ENCODE measurements at regions not wholly inside any gene's neighbourhood (a gene's known extent, or its start where the extent isn't known, plus 50 kb on each side); places are given as distances from the start of the nearest gene placed in this dataset.

GRCh38 chr19:13705928-13706447 is 58.3 kb upstream of the MRI1 start:
- H3K27ac ChIP-seq (ENCODE audit: low read length), result no peak overlapping the region
- H3K27me3 ChIP-seq (ENCODE audit: insufficient read depth, low read depth, low read length), result no peaks in the 10 kb centered on the region
- no peak overlapping the region for H2AFZ ChIP-seq (ENCODE audit: low read depth, low read length)
- no peak overlapping the region for H3K4me2 ChIP-seq (ENCODE audit: low read length)
- no peaks in the 10 kb centered on the region for H3K9me3 ChIP-seq (ENCODE audit: low read length)
- no peak for TF ChIP-seq POLR2AphosphoS5 (IDR thresholded peaks at IDR 0.05)
- no peak for TF ChIP-seq SMC3 (conservative IDR thresholded peaks at IDR 0.05; ENCODE audit: poor library complexity)
- no peak for TF ChIP-seq REST (IDR thresholded peaks at IDR 0.05; ENCODE audit: borderline replicate concordance)
- no peak for TF ChIP-seq RAD21 (conservative IDR thresholded peaks at IDR 0.05)
- TF ChIP-seq MXI1 (conservative IDR thresholded peaks at IDR 0.05; ENCODE audit: poor library complexity, severe bottlenecking), result no peak
- TF ChIP-seq TAF1 (IDR thresholded peaks at IDR 0.05; ENCODE audit: low read depth), result no peak
- TF ChIP-seq EZH2 (IDR thresholded peaks at IDR 0.05; ENCODE audit: borderline replicate concordance, insufficient read depth, low read length, poor library complexity, severe bottlenecking), result no peak
- no peak for TF ChIP-seq EP300 (conservative IDR thresholded peaks at IDR 0.05; ENCODE audit: poor library complexity, severe bottlenecking)
- no peak for TF ChIP-seq CTCF (IDR thresholded peaks at IDR 0.05; ENCODE audit: poor library complexity, severe bottlenecking)
- H3F3A ChIP-seq (ENCODE audit: insufficient read depth, low read length, poor library complexity, severe bottlenecking), result no peaks in the 10 kb centered on the region
- H4K20me1 ChIP-seq (ENCODE audit: insufficient read depth), result no peaks in the 10 kb centered on the region
- H3K9me2 ChIP-seq (ENCODE audit: insufficient read depth, low read length), result no peaks in the 10 kb centered on the region
- H3K36me3 ChIP-seq (ENCODE audit: insufficient read depth, low read length), result no peaks in the 10 kb centered on the region
- no peak overlapping the region for H3K9ac ChIP-seq (ENCODE audit: low read length)
- no peak overlapping the region for H3K4me3 ChIP-seq (ENCODE audit: low read length)
- H3K79me2 ChIP-seq (replicated peaks; ENCODE audit: insufficient read depth, low read length), result no peaks in the 10 kb centered on the region

GRCh38 chr19:13705201-13705600 is 59.1 kb upstream of the MRI1 start:
- no peak overlapping the region for H2AFZ ChIP-seq (ENCODE audit: low read depth, low read length)
- H4K20me1 ChIP-seq (ENCODE audit: insufficient read depth), result no peaks in the 10 kb centered on the region
- H3K27me3 ChIP-seq (ENCODE audit: insufficient read depth, low read depth, low read length), result no peaks in the 10 kb centered on the region
- no peak overlapping the region for H3K4me2 ChIP-seq (ENCODE audit: low read length)
- no peaks in the 10 kb centered on the region for H3K9me3 ChIP-seq (ENCODE audit: low read length)
- no peaks in the 10 kb centered on the region for H3K79me2 ChIP-seq (replicated peaks; ENCODE audit: insufficient read depth, low read length)
- H3K4me3 ChIP-seq (ENCODE audit: low read length), result no peak overlapping the region
- H3K27ac ChIP-seq (ENCODE audit: low read length), result no peak overlapping the region
- H3K9me2 ChIP-seq (ENCODE audit: insufficient read depth, low read length), result no peaks in the 10 kb centered on the region
- H3F3A ChIP-seq (ENCODE audit: insufficient read depth, low read length, poor library complexity, severe bottlenecking), result no peaks in the 10 kb centered on the region
- H3K9ac ChIP-seq (ENCODE audit: low read length), result no peak overlapping the region
- no peaks in the 10 kb centered on the region for H3K36me3 ChIP-seq (ENCODE audit: insufficient read depth, low read length)
- TF ChIP-seq SMC3 (conservative IDR thresholded peaks at IDR 0.05; ENCODE audit: poor library complexity) (no peak), REST (IDR thresholded peaks at IDR 0.05; ENCODE audit: borderline replicate concordance) (no peak), CTCF (IDR thresholded peaks at IDR 0.05; ENCODE audit: poor library complexity, severe bottlenecking) (no peak), POLR2AphosphoS5 (IDR thresholded peaks at IDR 0.05) (no peak), TAF1 (IDR thresholded peaks at IDR 0.05; ENCODE audit: low read depth) (no peak), EZH2 (IDR thresholded peaks at IDR 0.05; ENCODE audit: borderline replicate concordance, insufficient read depth, low read length, poor library complexity, severe bottlenecking) (no peak), MXI1 (conservative IDR thresholded peaks at IDR 0.05; ENCODE audit: poor library complexity, severe bottlenecking) (no peak), RAD21 (conservative IDR thresholded peaks at IDR 0.05) (no peak), EP300 (conservative IDR thresholded peaks at IDR 0.05; ENCODE audit: poor library complexity, severe bottlenecking) (no peak)

Measured in neural cell (in vitro differentiated cells).